T-helper 17 cell (primary cell): ENCODE measurements at regions not wholly inside any gene's neighbourhood (a gene's known extent, or its start where the extent isn't known, plus 50 kb on each side); places are given as distances from the start of the nearest gene placed in this dataset.

ENCODE experiments used
- ATAC-seq: fragments of 150-1000 bp; cut with Tn5 transposase; 2 replicates; pipeline ENCODE4 v1.10.0; 2021; ENCODE audit warnings: mild to moderate bottlenecking, moderate library complexity
- DNase-seq, 3 donors: peaks; one replicate each; pipeline versions ENCODE4 v3.0.0 to v3.0.0-alpha.2; 2020 to 2021
- H3K9me3 ChIP-seq: one replicate; pipeline ENCODE4 v1.7.0; 2013; ENCODE audit warnings: low read length, mild to moderate bottlenecking; ENCODE audit not compliant: control insufficient read depth, poor library complexity, severe bottlenecking
- H3K27ac Mint-ChIP-seq: one replicate; pipeline ENCODE4 v1.8.0; 2022; ENCODE audit warnings: mild to moderate bottlenecking, moderate library complexity, mixed read lengths
- H3K27me3 Mint-ChIP-seq: one replicate; pipeline ENCODE4 v1.8.0; 2022; ENCODE audit warnings: mixed read lengths
- H3K36me3 Mint-ChIP-seq: one replicate; pipeline ENCODE4 v1.8.0; 2022; ENCODE audit warnings: low read depth, mixed read lengths
- H3K4me1 Mint-ChIP-seq: one replicate; pipeline ENCODE4 v1.8.0; 2022; ENCODE audit warnings: mild to moderate bottlenecking, mixed read lengths
- H3K4me3 Mint-ChIP-seq: one replicate; pipeline ENCODE4 v1.8.0; 2022; ENCODE audit warnings: mild to moderate bottlenecking, moderate library complexity, mixed read lengths

- H3K4me3 Mint-ChIP-seq: no peak overlapping the region
- H3K27ac Mint-ChIP-seq: no peak overlapping the region
- no peaks in the 10 kb centered on the region for H3K36me3 Mint-ChIP-seq
- no peaks in the 10 kb centered on the region for H3K27me3 Mint-ChIP-seq
- H3K9me3 ChIP-seq: no peaks in the 10 kb centered on the region
- DNase-seq (no peak), ATAC-seq (no peak)
- no peaks in the 10 kb centered on the region for H3K4me1 Mint-ChIP-seq
Measured at GRCh38 chr16:63516394-63516793, 1480.2 kb upstream of the CDH8 start.

- no peaks in the 10 kb centered on the region for H3K36me3 Mint-ChIP-seq
- no peak for ATAC-seq
Measured at GRCh38 chr16:63512910-63513309, 1476.7 kb upstream of the CDH8 start.

GRCh38 chr16:63497408-63497807 lies 1461.2 kb upstream of the CDH8 start:
- ATAC-seq: no peak
- no peaks in the 10 kb centered on the region for H3K36me3 Mint-ChIP-seq
- no peak overlapping the region for H3K4me3 Mint-ChIP-seq
- no peaks in the 10 kb centered on the region for H3K9me3 ChIP-seq
- H3K27ac Mint-ChIP-seq: no peak overlapping the region
- no peaks in the 10 kb centered on the region for H3K4me1 Mint-ChIP-seq
- H3K27me3 Mint-ChIP-seq: no peaks in the 10 kb centered on the region
- DNase-seq: no peak

More at GRCh38 chr16:63512910-63513309, 1476.7 kb upstream of the CDH8 start:
- no peaks in the 10 kb centered on the region for H3K27me3 Mint-ChIP-seq
- no peaks in the 10 kb centered on the region for H3K4me1 Mint-ChIP-seq
- H3K9me3 ChIP-seq: no peaks in the 10 kb centered on the region
- DNase-seq: no peak
- no peak overlapping the region for H3K4me3 Mint-ChIP-seq
- no peak overlapping the region for H3K27ac Mint-ChIP-seq

- no peak for ATAC-seq
- no peak overlapping the region for H3K4me3 Mint-ChIP-seq
- H3K36me3 Mint-ChIP-seq: no peaks in the 10 kb centered on the region
- no peaks in the 10 kb centered on the region for H3K4me1 Mint-ChIP-seq
- DNase-seq: no peak
- no peaks in the 10 kb centered on the region for H3K27me3 Mint-ChIP-seq
- no peaks in the 10 kb centered on the region for H3K9me3 ChIP-seq
- no peak overlapping the region for H3K27ac Mint-ChIP-seq
Measured at GRCh38 chr16:63496282-63496681, 1460.0 kb upstream of the CDH8 start.

GRCh38 chr16:63488955-63489354 lies 1452.7 kb upstream of the CDH8 start:
- no peak for ATAC-seq
- H3K9me3 ChIP-seq: peaks cover 2% of the 10 kb centered on the region
- Mint-ChIP-seq H3K36me3 (no peaks in the 10 kb centered on the region), H3K27ac (no peak overlapping the region), H3K4me3 (no peak overlapping the region), H3K27me3 (no peaks in the 10 kb centered on the region), H3K4me1 (no peaks in the 10 kb centered on the region)
- no peak for DNase-seq

GRCh38 chr16:63481060-63481459 lies 1444.8 kb upstream of the CDH8 start:
- Mint-ChIP-seq H3K27me3 (no peaks in the 10 kb centered on the region), H3K4me1 (no peaks in the 10 kb centered on the region), H3K4me3 (no peak overlapping the region), H3K36me3 (no peaks in the 10 kb centered on the region), H3K27ac (no peak overlapping the region)
- DNase-seq (no peak), ATAC-seq (no peak)
- peaks cover 4% of the 10 kb centered on the region for H3K9me3 ChIP-seq

- ATAC-seq (no peak), DNase-seq (no peak)
- Mint-ChIP-seq H3K36me3 (no peaks in the 10 kb centered on the region), H3K4me3 (no peak overlapping the region), H3K27ac (no peak overlapping the region), H3K27me3 (no peaks in the 10 kb centered on the region), H3K4me1 (no peaks in the 10 kb centered on the region)
- H3K9me3 ChIP-seq: peaks cover 7% of the 10 kb centered on the region
Measured at GRCh38 chr16:63473725-63474124, 1437.5 kb upstream of the CDH8 start.

- no peaks in the 10 kb centered on the region for H3K27me3 Mint-ChIP-seq
- H3K9me3 ChIP-seq: peaks cover 3% of the 10 kb centered on the region
Measured at GRCh38 chr16:63467513-63467912, 1431.3 kb upstream of the CDH8 start.

GRCh38 chr16:63462316-63462715 lies 1426.1 kb upstream of the CDH8 start:
- ATAC-seq (no peak), DNase-seq (no peak)
- Mint-ChIP-seq H3K4me3 (no peak overlapping the region), H3K27me3 (no peaks in the 10 kb centered on the region), H3K36me3 (no peaks in the 10 kb centered on the region), H3K4me1 (no peaks in the 10 kb centered on the region), H3K27ac (no peak overlapping the region)
- H3K9me3 ChIP-seq: no peaks in the 10 kb centered on the region

More at GRCh38 chr16:63467513-63467912, 1431.3 kb upstream of the CDH8 start:
- no peak for ATAC-seq
- no peak for DNase-seq
- H3K27ac Mint-ChIP-seq: no peak overlapping the region
- no peaks in the 10 kb centered on the region for H3K4me1 Mint-ChIP-seq
- H3K36me3 Mint-ChIP-seq: no peaks in the 10 kb centered on the region
- no peak overlapping the region for H3K4me3 Mint-ChIP-seq

- H3K4me1 Mint-ChIP-seq: no peaks in the 10 kb centered on the region
- no peak overlapping the region for H3K27ac Mint-ChIP-seq
- H3K27me3 Mint-ChIP-seq: no peaks in the 10 kb centered on the region
- DNase-seq (no peak), ATAC-seq (no peak)
- H3K4me3 Mint-ChIP-seq: no peak overlapping the region
- H3K9me3 ChIP-seq: no peaks in the 10 kb centered on the region
- H3K36me3 Mint-ChIP-seq: no peaks in the 10 kb centered on the region
Measured at GRCh38 chr16:63461248-63461841, 1425.1 kb upstream of the CDH8 start.

GRCh38 chr16:63458846-63459245 lies 1422.6 kb upstream of the CDH8 start:
- DNase-seq: no peak
- no peak for ATAC-seq
- Mint-ChIP-seq H3K4me3 (no peak overlapping the region), H3K36me3 (no peaks in the 10 kb centered on the region), H3K27me3 (no peaks in the 10 kb centered on the region), H3K27ac (no peak overlapping the region), H3K4me1 (no peaks in the 10 kb centered on the region)
- H3K9me3 ChIP-seq: no peaks in the 10 kb centered on the region

GRCh38 chr16:63457869-63458268 lies 1421.6 kb upstream of the CDH8 start:
- no peaks in the 10 kb centered on the region for H3K9me3 ChIP-seq
- Mint-ChIP-seq H3K4me1 (no peaks in the 10 kb centered on the region), H3K27me3 (no peaks in the 10 kb centered on the region), H3K36me3 (no peaks in the 10 kb centered on the region), H3K27ac (no peak overlapping the region), H3K4me3 (no peak overlapping the region)
- DNase-seq (no peak), ATAC-seq (no peak)

GRCh38 chr16:63453261-63453660 lies 1417.0 kb upstream of the CDH8 start:
- Mint-ChIP-seq H3K4me1 (no peaks in the 10 kb centered on the region), H3K4me3 (no peak overlapping the region), H3K27me3 (no peaks in the 10 kb centered on the region), H3K27ac (no peak overlapping the region), H3K36me3 (no peaks in the 10 kb centered on the region)
- no peak for ATAC-seq
- DNase-seq: no peak
- no peaks in the 10 kb centered on the region for H3K9me3 ChIP-seq

GRCh38 chr16:63447121-63447520 lies 1410.9 kb upstream of the CDH8 start:
- ATAC-seq (no peak), DNase-seq (no peak)
- H3K27me3 Mint-ChIP-seq: no peaks in the 10 kb centered on the region
- no peaks in the 10 kb centered on the region for H3K4me1 Mint-ChIP-seq
- no peaks in the 10 kb centered on the region for H3K9me3 ChIP-seq
- H3K36me3 Mint-ChIP-seq: no peaks in the 10 kb centered on the region
- H3K27ac Mint-ChIP-seq: no peak overlapping the region
- H3K4me3 Mint-ChIP-seq: no peak overlapping the region
